Activated naive CD8-positive, alpha-beta T cell treated with anti-CD3 and anti-CD28 coated beads, Interleukin-2, amount 10 ng/mL, durations not matched to agents 7 days and 5 days (primary cell): ENCODE measurements at regions not wholly inside any gene's neighbourhood (a gene's known extent, or its start where the extent isn't known, plus 50 kb on each side); places are given as distances from the start of the nearest gene placed in this dataset.

Experiments used
- ATAC-seq: fragments of 150-1000 bp; cut with Tn5 transposase; one replicate; pipeline ENCODE4 v1.10.0; 2021; ENCODE audit warnings: low read depth, moderate library complexity
- POLR2A ChIA-PET: fragments of 350-600 bp; sonication (Branson Sonifier 250); formaldehyde crosslinking; loops from one replicate; lab custom pipeline; 2021; ENCODE audit warnings: antibody characterized with exemption; lab: Charles Lee
- DNase-seq: peaks from one replicate; pipeline ENCODE4 v3.0.0; 2021
- H3K27ac Mint-ChIP-seq: one replicate; pipeline ENCODE4 v1.8.0; 2022; ENCODE audit warnings: mild to moderate bottlenecking, mixed read lengths
- H3K27me3 Mint-ChIP-seq: one replicate; pipeline ENCODE4 v1.8.0; 2022; ENCODE audit warnings: mild to moderate bottlenecking, moderate library complexity, mixed read lengths
- H3K36me3 Mint-ChIP-seq: one replicate; pipeline ENCODE4 v1.8.0; 2021; ENCODE audit warnings: mild to moderate bottlenecking, mixed read lengths
- H3K4me1 Mint-ChIP-seq: one replicate; pipeline ENCODE4 v1.8.0; 2021; ENCODE audit warnings: mixed read lengths
- H3K4me3 Mint-ChIP-seq: one replicate; pipeline ENCODE4 v1.8.0; 2022; ENCODE audit warnings: mild to moderate bottlenecking, moderate library complexity, mixed read lengths
- H3K9me3 Mint-ChIP-seq: one replicate; pipeline ENCODE4 v1.8.0; 2021; ENCODE audit warnings: mixed read lengths

- no peak overlapping the region for H3K4me3 Mint-ChIP-seq
Observed at GRCh38 chr22:47736186-47737034, 974.0 kb downstream of the TBC1D22A start.

DNA sequence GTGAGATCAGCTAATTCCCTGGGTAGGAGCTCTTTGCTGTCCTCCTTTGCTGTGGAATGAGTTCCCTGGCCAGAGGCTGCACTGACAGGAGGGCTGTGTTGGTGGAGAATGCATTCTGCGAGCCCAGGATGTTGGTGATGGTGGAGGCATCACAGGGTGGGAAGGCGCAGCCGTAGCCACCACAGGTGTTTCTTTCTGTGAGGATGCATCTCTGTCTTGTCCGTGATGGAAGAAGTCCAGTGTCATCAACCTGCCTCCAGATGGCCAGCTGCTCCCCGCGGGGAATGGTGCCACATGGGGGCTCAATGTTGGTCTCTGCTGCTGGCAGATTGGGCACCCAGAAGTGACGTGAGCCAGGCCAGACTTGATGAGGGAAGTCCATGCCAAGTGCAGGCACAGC, 972.1 kb downstream of the TBC1D22A start:
- H3K4me3 Mint-ChIP-seq, result no peak overlapping the region
- no peaks in the 10 kb centered on the region for H3K27me3 Mint-ChIP-seq
- ATAC-seq (no peak), DNase-seq (no peak)
- POLR2A ChIA-PET, result no interaction called here
- H3K4me1 Mint-ChIP-seq, result no peaks in the 10 kb centered on the region
- peaks cover 5% of the 10 kb centered on the region for H3K9me3 Mint-ChIP-seq
- H3K27ac Mint-ChIP-seq, result no peak overlapping the region
- H3K36me3 Mint-ChIP-seq, result no peaks in the 10 kb centered on the region

More at GRCh38 chr22:47736186-47737034, 974.0 kb downstream of the TBC1D22A start:
- POLR2A ChIA-PET, result no interaction called here
- no peaks in the 10 kb centered on the region for H3K4me1 Mint-ChIP-seq
- H3K27me3 Mint-ChIP-seq, result no peaks in the 10 kb centered on the region
- peaks cover 4% of the 10 kb centered on the region for H3K9me3 Mint-ChIP-seq
- DNase-seq (no peak), ATAC-seq (no peak)
- no peak overlapping the region for H3K27ac Mint-ChIP-seq
- no peaks in the 10 kb centered on the region for H3K36me3 Mint-ChIP-seq

DNA sequence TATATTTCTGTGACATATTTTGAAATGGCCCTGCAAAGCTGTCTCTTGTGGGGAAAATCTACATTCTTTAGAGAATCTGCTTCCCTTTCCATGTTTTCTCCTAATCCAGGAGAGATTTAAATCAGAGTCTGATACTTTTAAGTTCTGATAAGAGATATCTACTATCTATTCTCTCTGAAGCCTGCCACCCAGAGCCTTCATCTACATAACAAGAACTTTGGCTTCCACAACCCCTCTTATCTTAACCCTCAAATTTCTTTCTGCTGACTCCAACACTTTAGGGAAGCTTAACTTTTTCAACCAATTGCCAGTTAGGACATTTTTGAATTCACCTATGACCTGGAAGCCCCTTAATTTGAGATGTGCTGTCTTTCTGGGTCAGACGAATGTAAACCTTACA, 965.2 kb downstream of the TBC1D22A start:
- H3K27me3 Mint-ChIP-seq, result peaks cover 5% of the 10 kb centered on the region

DNA sequence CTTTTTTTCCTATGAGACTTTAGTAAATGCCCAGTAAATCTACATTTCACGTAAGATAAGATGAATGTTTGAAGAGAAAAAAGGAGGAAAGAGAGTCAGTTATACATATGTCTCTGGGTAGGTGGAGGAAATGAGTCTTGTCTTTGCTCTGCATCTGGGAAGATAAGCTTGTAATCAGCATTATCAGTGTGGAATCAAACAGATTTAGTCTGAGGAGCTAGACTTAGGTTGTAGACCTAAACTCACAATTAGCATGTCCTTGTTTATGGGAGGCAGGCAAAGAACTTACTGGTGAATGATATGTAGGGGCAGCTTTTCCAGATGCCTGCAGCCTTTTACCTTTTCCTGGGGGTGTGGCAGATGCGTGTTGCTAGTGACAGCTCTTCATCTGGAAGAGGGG, 962.3 kb downstream of the TBC1D22A start:
- DNase-seq, result no peak
- H3K4me3 Mint-ChIP-seq, result no peak overlapping the region
- no peak for ATAC-seq
- H3K27me3 Mint-ChIP-seq, result peaks cover 5% of the 10 kb centered on the region
- POLR2A ChIA-PET, result no interaction called here
- H3K9me3 Mint-ChIP-seq, result no peaks in the 10 kb centered on the region
- H3K36me3 Mint-ChIP-seq, result no peaks in the 10 kb centered on the region
- H3K27ac Mint-ChIP-seq, result no peak overlapping the region
- H3K4me1 Mint-ChIP-seq, result no peaks in the 10 kb centered on the region

More for the DNA sequence above, 965.2 kb downstream of the TBC1D22A start:
- Mint-ChIP-seq H3K9me3 (peaks cover 5% of the 10 kb centered on the region), H3K4me3 (no peak overlapping the region), H3K36me3 (no peaks in the 10 kb centered on the region), H3K4me1 (no peaks in the 10 kb centered on the region), H3K27ac (no peak overlapping the region)
- no peak for ATAC-seq
- no peak for DNase-seq
- POLR2A ChIA-PET, result no interaction called here

DNA sequence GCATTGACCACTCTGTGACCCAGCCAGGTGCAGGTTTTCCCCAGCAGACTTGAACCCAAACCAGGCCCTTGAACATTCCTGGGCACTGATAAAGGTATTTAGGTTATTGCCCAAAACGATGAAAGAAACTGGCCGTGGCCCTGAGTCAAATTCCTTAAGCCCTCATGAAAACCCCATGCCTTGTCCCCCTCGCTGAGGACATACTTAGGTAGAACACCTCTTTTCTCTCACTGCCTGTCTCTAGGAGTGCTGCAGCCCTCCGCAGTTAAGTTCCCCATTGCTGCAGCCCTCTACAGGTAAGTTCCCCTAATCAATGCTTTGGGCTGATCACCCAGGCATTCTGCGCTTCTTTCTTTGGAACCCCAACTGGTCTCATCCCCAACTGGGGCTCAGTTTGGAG, 961.6 kb downstream of the TBC1D22A start:
- POLR2A ChIA-PET, result no interaction called here
- no peaks in the 10 kb centered on the region for H3K36me3 Mint-ChIP-seq

DNA sequence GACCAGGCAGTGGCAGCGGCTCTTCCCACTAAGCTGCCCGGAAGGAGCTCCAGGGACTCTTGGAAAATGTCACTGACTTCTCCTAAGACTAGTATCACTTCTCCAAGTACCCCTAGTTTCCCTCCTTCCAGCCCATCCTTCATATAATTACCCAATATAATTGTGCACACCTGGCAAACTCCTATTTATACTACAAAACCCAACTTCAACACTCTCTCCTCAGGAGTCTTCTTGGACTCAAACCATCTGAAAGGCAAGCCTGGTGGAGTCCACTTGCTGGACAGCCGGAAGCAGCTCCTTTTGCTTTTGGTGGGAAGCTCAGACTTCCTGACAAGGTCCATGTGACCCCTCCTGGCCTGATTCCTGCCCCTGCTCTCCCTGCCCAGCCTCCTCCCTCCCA, 955.9 kb downstream of the TBC1D22A start:
- Mint-ChIP-seq H3K4me3 (no peak overlapping the region), H3K27ac (no peak overlapping the region), H3K9me3 (no peaks in the 10 kb centered on the region), H3K4me1 (no peaks in the 10 kb centered on the region), H3K27me3 (no peaks in the 10 kb centered on the region), H3K36me3 (no peaks in the 10 kb centered on the region)
- ATAC-seq (no peak), DNase-seq (no peak)
- POLR2A ChIA-PET, result no interaction called here

More for the DNA sequence above, 961.6 kb downstream of the TBC1D22A start:
- no peak for DNase-seq
- no peak for ATAC-seq
- Mint-ChIP-seq H3K4me1 (no peaks in the 10 kb centered on the region), H3K4me3 (no peak overlapping the region), H3K9me3 (no peaks in the 10 kb centered on the region), H3K27me3 (peaks cover 5% of the 10 kb centered on the region), H3K27ac (no peak overlapping the region)

GRCh38 chr22:47716890-47717615, 954.6 kb downstream of the TBC1D22A start:
- Mint-ChIP-seq H3K9me3 (no peaks in the 10 kb centered on the region), H3K27ac (no peak overlapping the region), H3K4me1 (no peaks in the 10 kb centered on the region), H3K27me3 (no peaks in the 10 kb centered on the region), H3K36me3 (no peaks in the 10 kb centered on the region), H3K4me3 (no peak overlapping the region)
- POLR2A ChIA-PET, result no interaction called here
- no peak for ATAC-seq
- no peak for DNase-seq

GRCh38 chr22:47715866-47716578, 953.6 kb downstream of the TBC1D22A start:
- H3K36me3 Mint-ChIP-seq, result no peaks in the 10 kb centered on the region
- no peak overlapping the region for H3K4me3 Mint-ChIP-seq
- ATAC-seq (no peak), DNase-seq (no peak)
- no peaks in the 10 kb centered on the region for H3K9me3 Mint-ChIP-seq
- H3K27ac Mint-ChIP-seq, result no peak overlapping the region
- no peaks in the 10 kb centered on the region for H3K4me1 Mint-ChIP-seq
- no peaks in the 10 kb centered on the region for H3K27me3 Mint-ChIP-seq
- POLR2A ChIA-PET, result no interaction called here

DNA sequence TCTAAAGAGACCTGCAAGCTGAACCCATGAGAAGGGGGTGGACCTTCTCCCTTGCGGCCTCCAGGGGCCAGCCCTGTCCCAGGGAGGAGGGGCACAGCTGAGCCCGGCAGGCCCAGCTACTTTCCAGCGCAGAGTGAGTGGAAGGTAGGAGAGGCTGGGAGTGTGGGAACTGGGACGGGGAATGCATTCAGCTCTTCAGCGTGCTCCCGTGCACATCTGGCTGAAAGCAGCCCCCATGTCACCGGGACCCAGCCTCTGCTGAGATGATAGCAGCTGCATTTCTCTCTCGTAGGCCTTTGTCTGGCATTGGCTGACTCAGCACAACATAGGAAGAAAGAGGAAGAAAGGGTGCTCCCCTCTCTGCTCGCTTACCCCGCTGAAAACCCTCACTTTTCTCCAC, 951.5 kb downstream of the TBC1D22A start:
- POLR2A ChIA-PET, result no interaction called here
- H3K27ac Mint-ChIP-seq, result no peak overlapping the region
- H3K4me3 Mint-ChIP-seq, result no peak overlapping the region
- H3K4me1 Mint-ChIP-seq, result no peaks in the 10 kb centered on the region
- H3K27me3 Mint-ChIP-seq, result no peaks in the 10 kb centered on the region
- ATAC-seq (no peak), DNase-seq (no peak)
- H3K9me3 Mint-ChIP-seq, result no peaks in the 10 kb centered on the region
- no peaks in the 10 kb centered on the region for H3K36me3 Mint-ChIP-seq

GRCh38 chr22:47710135-47710534, 947.7 kb downstream of the TBC1D22A start:
- H3K36me3 Mint-ChIP-seq, result no peaks in the 10 kb centered on the region
- DNase-seq, result no peak
- no peak for ATAC-seq
- no peak overlapping the region for H3K4me3 Mint-ChIP-seq
- H3K27me3 Mint-ChIP-seq, result no peaks in the 10 kb centered on the region
- no peak overlapping the region for H3K27ac Mint-ChIP-seq
- no peaks in the 10 kb centered on the region for H3K4me1 Mint-ChIP-seq
- POLR2A ChIA-PET, result no interaction called here
- H3K9me3 Mint-ChIP-seq, result no peaks in the 10 kb centered on the region

GRCh38 chr22:47705350-47705749, 942.9 kb downstream of the TBC1D22A start:
- POLR2A ChIA-PET, result no interaction called here
- no peaks in the 10 kb centered on the region for H3K9me3 Mint-ChIP-seq
- DNase-seq (no peak), ATAC-seq (no peak)
- no peak overlapping the region for H3K4me3 Mint-ChIP-seq
- no peaks in the 10 kb centered on the region for H3K27me3 Mint-ChIP-seq
- no peaks in the 10 kb centered on the region for H3K4me1 Mint-ChIP-seq
- H3K27ac Mint-ChIP-seq, result no peak overlapping the region
- no peaks in the 10 kb centered on the region for H3K36me3 Mint-ChIP-seq

DNA sequence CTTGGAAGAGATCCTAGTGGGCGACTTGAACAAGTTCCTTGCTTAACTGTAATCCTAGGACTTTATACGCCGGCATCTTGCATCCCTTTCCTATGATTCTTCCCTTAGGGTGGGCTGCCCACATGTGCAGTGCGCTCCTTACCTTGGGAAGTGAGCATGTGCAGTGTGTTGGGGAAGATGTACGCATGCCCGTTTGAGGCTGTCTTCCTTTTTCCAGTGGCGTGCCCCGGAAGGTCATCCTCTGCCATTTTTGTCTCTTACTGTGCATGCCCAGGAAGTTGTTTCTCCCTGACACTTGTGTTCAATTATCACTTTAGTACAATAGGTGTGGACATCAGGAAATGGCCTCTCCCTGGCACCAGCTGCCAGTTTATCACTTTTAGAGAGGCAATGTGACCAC, 936.5 kb downstream of the TBC1D22A start:
- Mint-ChIP-seq H3K4me1 (no peaks in the 10 kb centered on the region), H3K9me3 (no peaks in the 10 kb centered on the region), H3K4me3 (no peak overlapping the region), H3K27ac (no peak overlapping the region), H3K27me3 (no peaks in the 10 kb centered on the region), H3K36me3 (no peaks in the 10 kb centered on the region)
- no peak for ATAC-seq
- DNase-seq, result no peak
- POLR2A ChIA-PET, result no interaction called here

DNA sequence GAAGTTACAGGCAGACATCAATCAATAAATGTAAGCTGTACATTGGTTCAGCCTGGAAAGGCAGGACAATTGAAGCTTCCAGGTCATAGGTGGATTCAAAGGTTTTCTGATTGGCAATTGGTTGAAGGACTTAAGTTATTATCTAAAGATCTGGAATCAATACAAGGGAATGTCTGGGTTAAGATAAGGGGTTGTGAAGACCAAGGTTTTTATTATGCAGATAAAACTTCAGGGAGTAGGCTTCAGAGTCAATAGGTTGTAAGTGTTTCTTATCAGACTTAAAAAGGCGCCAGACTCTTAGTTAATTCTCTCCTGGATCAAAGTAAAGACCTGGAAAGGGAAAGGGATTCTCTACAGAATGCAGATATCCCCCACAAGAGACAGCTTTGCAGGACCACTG, 935.4 kb downstream of the TBC1D22A start:
- no peak for DNase-seq
- Mint-ChIP-seq H3K4me3 (no peak overlapping the region), H3K4me1 (no peaks in the 10 kb centered on the region), H3K27me3 (no peaks in the 10 kb centered on the region), H3K36me3 (no peaks in the 10 kb centered on the region), H3K9me3 (no peaks in the 10 kb centered on the region), H3K27ac (no peak overlapping the region)
- ATAC-seq, result no peak
- POLR2A ChIA-PET, result no interaction called here
